B cell (primary cell): ENCODE measurements at regions not wholly inside any gene's neighbourhood (a gene's known extent, or its start where the extent isn't known, plus 50 kb on each side); places are given as distances from the start of the nearest gene placed in this dataset.

Experiments
- ATAC-seq: fragments of 200-7000 bp; cut with Tn5 transposase; one replicate; pipeline ENCODE4 v1.10.0; 2021; ENCODE audit warnings: low read depth, mild to moderate bottlenecking, moderate number of reproducible peaks, moderate library complexity
- CTCF ChIA-PET: fragments of 350-600 bp; sonication (Branson Sonifier 250); formaldehyde crosslinking; loops from one replicate; lab custom pipeline; 2021; ENCODE audit warnings: antibody characterized with exemption, inconsistent platforms; lab: Charles Lee
- POLR2A ChIA-PET: fragments of 350-600 bp; sonication (Branson Sonifier 250); formaldehyde crosslinking; loops from one replicate; lab custom pipeline; 2021; ENCODE audit warnings: antibody characterized with exemption; lab: Charles Lee
- DNase-seq: peaks from one replicate; pipeline ENCODE4 v3.0.0; 2013
- H2AFZ ChIP-seq: 2 replicates; pipeline ENCODE4 v1.6.1; 2012; ENCODE audit warnings: mild to moderate bottlenecking, low read depth, low read length; ENCODE audit not compliant: insufficient read depth, poor library complexity, severe bottlenecking
- H3K27ac ChIP-seq, 2 donors: 1 replicate in 1 of 2; 2 replicates in 1 of 2; pipeline ENCODE4 v1.5.1; 2012 to 2013; ENCODE audit warnings: low read length in 2 of 2, mild to moderate bottlenecking in 2 of 2, moderate library complexity in 1 of 2
- H3K27me3 ChIP-seq, 4 experiments: fragments of 200-600 bp in 1 of 4; sonication (generic) in 1 of 4; replicated peaks in 1 of 4; 1 replicate in 2 of 4; 2 replicates in 2 of 4; pipeline versions ENCODE4 v1.6.1 to v1.7.0; 2013 to 2016; ENCODE audit warnings: low read length in 3 of 4, mild to moderate bottlenecking in 2 of 4, mixed read lengths in 1 of 4, moderate library complexity in 1 of 4; ENCODE audit not compliant: insufficient read depth in 4 of 4, control insufficient read depth in 3 of 4; ENCODE audit errors: control extremely low read depth in 1 of 4
- H3K36me3 ChIP-seq, 2 experiments: replicated peaks in 1 of 2; 1 replicate in 1 of 2; 2 replicates in 1 of 2; pipeline versions ENCODE4 v1.6.1 to v1.7.1; 2013; ENCODE audit warnings: low read length in 1 of 2; ENCODE audit not compliant: insufficient read depth in 2 of 2, control insufficient read depth in 1 of 2; ENCODE audit errors: control extremely low read depth in 1 of 2, extremely low read depth in 1 of 2
- H3K4me1 ChIP-seq, 2 donors: fragments of 200-600 bp in 1 of 2; sonication (generic) in 1 of 2; 1 replicate in 1 of 2; 2 replicates in 1 of 2; pipeline versions ENCODE4 v1.5.1 to v1.6.1; 2013 to 2017; ENCODE audit warnings: low read length in 2 of 2; ENCODE audit not compliant: control insufficient read depth in 2 of 2, insufficient read depth in 2 of 2
- H3K4me2 ChIP-seq: replicated peaks from 2 replicates; pipeline ENCODE3; 2012; ENCODE audit warnings: mild to moderate bottlenecking, low read depth, low read length; ENCODE audit not compliant: poor library complexity, severe bottlenecking
- H3K4me3 ChIP-seq, 5 experiments: fragments of 200-600 bp in 1 of 5; sonication (generic) in 1 of 5; 1 replicate in 3 of 5; 2 replicates in 2 of 5; pipeline versions ENCODE4 v1.5.1 to v1.7.0; 2011 to 2016; ENCODE audit warnings: low read length in 4 of 5, mild to moderate bottlenecking in 4 of 5, low read depth in 2 of 5, control low read depth in 1 of 5, moderate library complexity in 1 of 5; ENCODE audit not compliant: insufficient read depth in 1 of 5; ENCODE audit errors: control extremely low read depth in 1 of 5, extremely low read depth in 1 of 5
- H3K79me2 ChIP-seq: fragments of 200-600 bp; sonication (generic); one replicate; pipeline ENCODE4 v1.6.0; 2016; ENCODE audit warnings: low read length; ENCODE audit not compliant: control insufficient read depth, insufficient read depth
- H3K9ac ChIP-seq: fragments of 200-600 bp; sonication (generic); 2 replicates; pipeline ENCODE4 v1.6.1; 2017; ENCODE audit warnings: mild to moderate bottlenecking, low read length, moderate library complexity
- H3K9me3 ChIP-seq, 3 donors: one replicate each; pipeline versions ENCODE4 v1.6.1 to v1.7.1; 2013; ENCODE audit warnings: low read length in 2 of 3; ENCODE audit not compliant: control insufficient read depth in 2 of 3, insufficient read depth in 1 of 3; ENCODE audit errors: control extremely low read depth in 1 of 3
- H4K20me1 ChIP-seq: 2 replicates; pipeline ENCODE4 v1.6.0; 2012; ENCODE audit warnings: mild to moderate bottlenecking, low read length; ENCODE audit not compliant: insufficient read depth, control insufficient read depth, poor library complexity, severe bottlenecking
- H3K27ac Mint-ChIP-seq: one replicate; pipeline ENCODE4 v1.8.0; 2021; ENCODE audit warnings: mixed read lengths
- H3K27me3 Mint-ChIP-seq: one replicate; pipeline ENCODE4 v1.8.0; 2021; ENCODE audit warnings: mixed read lengths
- H3K4me1 Mint-ChIP-seq: one replicate; pipeline ENCODE4 v1.8.0; 2021; ENCODE audit warnings: mixed read lengths
- H3K4me3 Mint-ChIP-seq: one replicate; pipeline ENCODE4 v1.8.0; 2021; ENCODE audit warnings: mixed read lengths
- H3K9me3 Mint-ChIP-seq: one replicate; pipeline ENCODE4 v1.8.0; 2022; ENCODE audit warnings: mixed read lengths; ENCODE audit not compliant: insufficient read depth
- CTCF ChIP-seq: fragments of 200-600 bp; IDR thresholded peaks from one replicate; pipeline ENCODE4 v1.8.0; 2022; ENCODE audit warnings: antibody characterized with exemption, mild to moderate bottlenecking
- EZH2 ChIP-seq: IDR thresholded peaks from 2 replicates; pipeline ENCODE4 v1.6.1; 2012; ENCODE audit warnings: borderline replicate concordance, low read depth, mild to moderate bottlenecking, moderate library complexity, low read length; ENCODE audit not compliant: insufficient read depth, poor library complexity, severe bottlenecking
- WGBS: methylation state at CpG from one replicate; pipeline ENCODE4 v1.1.5; 2013; ENCODE audit warnings: missing lambda C conversion rate; ENCODE audit not compliant: insufficient coverage; 5-methylcytosine and 5-hydroxymethylcytosine counted together
- intact Hi-C: fragments of 100-400 bp; cut with micrococcal nuclease; formaldehyde crosslinking; loops from one replicate; pipeline ENCODE4 v1.10.0; 2022

GRCh38 chr11:80872116-80872728, 1431.4 kb upstream of the TENM4 start:
- no peaks in the 10 kb centered on the region for H3K27me3 ChIP-seq
- Mint-ChIP-seq H3K27ac (no peak overlapping the region), H3K9me3 (no peaks in the 10 kb centered on the region), H3K4me3 (no peak overlapping the region), H3K4me1 (no peaks in the 10 kb centered on the region), H3K27me3 (no peaks in the 10 kb centered on the region)
- CTCF ChIA-PET, result no interaction called here
- no peaks in the 10 kb centered on the region for H3K9me3 ChIP-seq
- no peak overlapping the region for H2AFZ ChIP-seq
- intact Hi-C loops, result no loop called here
- POLR2A ChIA-PET, result no interaction called here
- no peak overlapping the region for H3K4me3 ChIP-seq
- ATAC-seq (no peak), DNase-seq (no peak)
- no peak for TF ChIP-seq EZH2
- no peak for TF ChIP-seq CTCF
- H4K20me1 ChIP-seq, result no peaks in the 10 kb centered on the region
- no peak overlapping the region for H3K4me2 ChIP-seq
- H3K36me3 ChIP-seq, result no peaks in the 10 kb centered on the region
- H3K79me2 ChIP-seq, result no peaks in the 10 kb centered on the region
- no peak overlapping the region for H3K9ac ChIP-seq
- no peaks in the 10 kb centered on the region for H3K4me1 ChIP-seq
- no peak overlapping the region for H3K27ac ChIP-seq

GRCh38 chr11:80868831-80869230, 1428.0 kb upstream of the TENM4 start:
- no peak for DNase-seq
- H3K27ac ChIP-seq, result no peak overlapping the region
- H3K4me1 ChIP-seq, result no peaks in the 10 kb centered on the region
- H3K9me3 ChIP-seq, result no peaks in the 10 kb centered on the region
- no peak overlapping the region for H3K9ac ChIP-seq
- no peaks in the 10 kb centered on the region for H3K27me3 ChIP-seq
- Mint-ChIP-seq H3K27me3 (no peaks in the 10 kb centered on the region), H3K4me1 (no peaks in the 10 kb centered on the region), H3K4me3 (no peak overlapping the region), H3K9me3 (no peaks in the 10 kb centered on the region), H3K27ac (no peak overlapping the region)
- TF ChIP-seq EZH2, result no peak
- no peak for TF ChIP-seq CTCF
- intact Hi-C loops, result no loop called here
- H4K20me1 ChIP-seq, result no peaks in the 10 kb centered on the region
- no peaks in the 10 kb centered on the region for H3K79me2 ChIP-seq
- H3K36me3 ChIP-seq, result no peaks in the 10 kb centered on the region
- H3K4me3 ChIP-seq, result no peak overlapping the region
- ATAC-seq, result no peak
- ChIA-PET CTCF (no interaction called here), POLR2A (no interaction called here)
- WGBS, result no CpG with 5 or more reads among the region's 1 CpG
- no peak overlapping the region for H2AFZ ChIP-seq
- no peak overlapping the region for H3K4me2 ChIP-seq
